HCT116 (cell line): ENCODE measurements at regions not wholly inside any gene's neighbourhood (a gene's known extent, or its start where the extent isn't known, plus 50 kb on each side); places are given as distances from the start of the nearest gene placed in this dataset.

Experiments used
- EGR1 ChIP-seq: IDR thresholded peaks from 2 replicates; pipeline ENCODE4 v1.6.1; 2012; ENCODE audit warnings: low read depth
- POLR2A ChIP-seq: IDR thresholded peaks from 2 replicates; pipeline ENCODE4 v1.7.0; 2011; ENCODE audit warnings: borderline replicate concordance; ENCODE audit not compliant: insufficient read depth, insufficient read length; ENCODE audit errors: extremely low read depth

GRCh38 chr13:102970542-102970941, 95.7 kb downstream of the SLC10A2 start:
- TF ChIP-seq EGR1 (no peak), POLR2A (no peak)
